Prostate gland (tissue), 2 donors: ENCODE measurements at regions not wholly inside any gene's neighbourhood (a gene's known extent, or its start where the extent isn't known, plus 50 kb on each side); places are given as distances from the start of the nearest gene placed in this dataset.

ENCODE experiments used
- DNase-seq: peaks from one replicate; pipeline ENCODE4 v3.0.0-alpha.2; 2019; ENCODE audit warnings: low spot score
- H3K27ac ChIP-seq, 2 donors: fragments of 200-600 bp; sonication (generic); 2 replicates each; pipeline ENCODE4 v1.5.1; 2017 to 2019
- H3K27me3 ChIP-seq: fragments of 200-600 bp; sonication (generic); replicated peaks from 2 replicates; pipeline ENCODE4 v1.5.1; 2019; ENCODE audit not compliant: insufficient read depth
- H3K36me3 ChIP-seq, 2 donors: fragments of 200-600 bp; sonication (generic); 1 replicate in 1 of 2; 2 replicates in 1 of 2; pipeline versions ENCODE4 v1.5.1 to v1.8.1; 2017 to 2019
- H3K4me1 ChIP-seq: fragments of 200-600 bp; sonication (generic); replicated peaks from 2 replicates; pipeline ENCODE4 v1.5.1; 2019
- H3K4me3 ChIP-seq, 2 donors: fragments of 200-600 bp; sonication (generic); 2 replicates each; pipeline ENCODE4 v1.5.1; 2017 to 2019
- H3K9me3 ChIP-seq: fragments of 200-600 bp; sonication (generic); 2 replicates; pipeline ENCODE4 v1.5.1; 2017
- POLR2A ChIP-seq: fragments of 450-650 bp; IDR thresholded peaks from one replicate; pipeline ENCODE4 v1.6.1; 2016; ENCODE audit warnings: antibody characterized with exemption, mild to moderate bottlenecking
- POLR2AphosphoS5 ChIP-seq: sonication (generic); formaldehyde crosslinking; IDR thresholded peaks from one replicate; pipeline ENCODE4 v1.6.1; 2017; ENCODE audit warnings: antibody characterized with exemption
- WGBS: methylation state at CpG from one replicate; pipeline ENCODE4 v1.1.5; 2018; 5-methylcytosine and 5-hydroxymethylcytosine counted together
- intact Hi-C: fragments of 100-400 bp; cut with DNase I; formaldehyde crosslinking; loops from one replicate; pipeline ENCODE4 v1.14.2; 2022
- TF ChIP-seq, protein P1 (sequence below), 4 experiments: fragments of 200-600 bp in 2 of 4; fragments of 450-650 bp in 2 of 4; sonication (generic) in 2 of 4; IDR thresholded peaks; 1 replicate in 3 of 4; 2 replicates in 1 of 4; pipeline ENCODE4 v1.5.1; 2016 to 2019; ENCODE audit warnings: antibody characterized with exemption in 4 of 4, mild to moderate bottlenecking in 2 of 4, moderate library complexity in 2 of 4

GRCh38 chr22:35204807-35205775 is 52.2 kb upstream of the HMGXB4 start:
- H3K36me3 ChIP-seq: no peaks in the 10 kb centered on the region
- no peak overlapping the region for H3K27ac ChIP-seq
- no peaks in the 10 kb centered on the region for H3K9me3 ChIP-seq
- DNase-seq: no peak
- 41% methylated on average over 14 of the region's 14 CpGs for WGBS
- H3K4me1 ChIP-seq: no peaks in the 10 kb centered on the region
- intact Hi-C loops: no loop called here
- TF ChIP-seq POLR2AphosphoS5 (no peak), POLR2A (no peak)
- TF ChIP-seq, protein P1, sequence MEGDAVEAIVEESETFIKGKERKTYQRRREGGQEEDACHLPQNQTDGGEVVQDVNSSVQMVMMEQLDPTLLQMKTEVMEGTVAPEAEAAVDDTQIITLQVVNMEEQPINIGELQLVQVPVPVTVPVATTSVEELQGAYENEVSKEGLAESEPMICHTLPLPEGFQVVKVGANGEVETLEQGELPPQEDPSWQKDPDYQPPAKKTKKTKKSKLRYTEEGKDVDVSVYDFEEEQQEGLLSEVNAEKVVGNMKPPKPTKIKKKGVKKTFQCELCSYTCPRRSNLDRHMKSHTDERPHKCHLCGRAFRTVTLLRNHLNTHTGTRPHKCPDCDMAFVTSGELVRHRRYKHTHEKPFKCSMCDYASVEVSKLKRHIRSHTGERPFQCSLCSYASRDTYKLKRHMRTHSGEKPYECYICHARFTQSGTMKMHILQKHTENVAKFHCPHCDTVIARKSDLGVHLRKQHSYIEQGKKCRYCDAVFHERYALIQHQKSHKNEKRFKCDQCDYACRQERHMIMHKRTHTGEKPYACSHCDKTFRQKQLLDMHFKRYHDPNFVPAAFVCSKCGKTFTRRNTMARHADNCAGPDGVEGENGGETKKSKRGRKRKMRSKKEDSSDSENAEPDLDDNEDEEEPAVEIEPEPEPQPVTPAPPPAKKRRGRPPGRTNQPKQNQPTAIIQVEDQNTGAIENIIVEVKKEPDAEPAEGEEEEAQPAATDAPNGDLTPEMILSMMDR (IDR thresholded peaks at IDR 0.05): no peak
- H3K27me3 ChIP-seq: no peaks in the 10 kb centered on the region
- H3K4me3 ChIP-seq: no peak overlapping the region

DNA sequence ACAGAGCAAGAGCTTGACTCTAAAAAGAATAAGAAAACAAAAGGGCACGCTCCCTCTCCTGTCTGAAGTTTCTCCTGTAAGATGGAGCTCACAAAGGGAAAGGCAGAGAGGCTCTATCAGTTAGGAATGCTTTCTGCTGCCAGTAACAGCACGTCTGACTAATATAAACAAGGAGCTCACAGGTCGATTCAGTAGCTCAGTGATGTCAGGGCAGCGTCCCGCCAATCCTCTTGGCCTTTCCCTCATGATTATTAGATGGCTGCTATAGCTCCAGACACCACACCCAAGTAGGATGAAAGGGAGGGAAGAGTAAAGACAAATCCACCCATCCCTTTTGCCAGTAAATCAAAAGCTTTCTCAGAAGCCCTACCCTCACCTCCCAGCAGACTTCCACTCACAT is 51.3 kb upstream of the HMGXB4 start:
- 15% methylated on average over 5 of the region's 5 CpGs for WGBS
- peak overlapping the region in 1 of 2 donors; percentile 13 for H3K27ac ChIP-seq

DNA sequence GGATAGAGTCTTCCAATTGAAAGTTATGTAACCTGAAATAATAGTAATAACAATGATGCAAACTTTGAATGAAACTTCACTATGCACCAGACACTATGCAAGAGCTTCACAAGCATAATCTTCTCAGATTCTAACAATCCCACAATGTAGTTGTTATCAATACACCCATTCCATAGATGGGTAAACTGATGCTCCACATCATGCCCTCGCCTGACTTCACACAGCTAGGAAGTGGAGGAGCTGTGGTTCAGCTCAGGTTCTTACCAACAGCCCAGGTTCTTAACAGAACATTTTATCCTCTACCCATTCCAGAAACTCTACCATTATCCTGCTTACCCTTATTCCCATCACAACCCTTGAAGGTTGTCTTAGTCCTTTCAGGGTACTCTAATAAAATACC is 50.4 kb upstream of the HMGXB4 start:
- intact Hi-C loops: no loop called here
- Histone ChIP-seq H3K27ac (no peak overlapping the region), H3K4me3 (no peak overlapping the region), H3K9me3 (no peaks in the 10 kb centered on the region), H3K36me3 (no peaks in the 10 kb centered on the region), H3K27me3 (no peaks in the 10 kb centered on the region), H3K4me1 (no peaks in the 10 kb centered on the region)
- 94% methylated on average over 1 of the region's 1 CpG for WGBS
- DNase-seq: no peak
- TF ChIP-seq POLR2AphosphoS5 (no peak), POLR2A (no peak)
- TF ChIP-seq, protein P1 (IDR thresholded peaks at IDR 0.05): no peak

More for the DNA sequence above, 51.3 kb upstream of the HMGXB4 start:
- Histone ChIP-seq H3K4me1 (no peaks in the 10 kb centered on the region), H3K9me3 (no peaks in the 10 kb centered on the region), H3K36me3 (no peaks in the 10 kb centered on the region), H3K27me3 (no peaks in the 10 kb centered on the region), H3K4me3 (no peak overlapping the region)
- DNase-seq: peak; percentile 25
- TF ChIP-seq, protein P1 (IDR thresholded peaks at IDR 0.05): no peak
- TF ChIP-seq POLR2A: no peak
- TF ChIP-seq POLR2AphosphoS5: peak; percentile 44
- intact Hi-C loops: no loop called here
